DND-41 (cell line): ENCODE measurements at regions not wholly inside any gene's neighbourhood (a gene's known extent, or its start where the extent isn't known, plus 50 kb on each side); places are given as distances from the start of the nearest gene placed in this dataset.

Experiments used
- CTCF ChIP-seq: IDR thresholded peaks from 2 replicates; pipeline ENCODE4 v1.5.1; 2012; ENCODE audit warnings: borderline replicate concordance, low read length, moderate library complexity, mild to moderate bottlenecking; ENCODE audit not compliant: poor library complexity, severe bottlenecking; ENCODE audit errors: extremely low read depth
- EZH2 ChIP-seq: IDR thresholded peaks from 3 replicates; pipeline ENCODE4 v1.6.1; 2012; ENCODE audit warnings: borderline replicate concordance, low read depth, mild to moderate bottlenecking, moderate library complexity, low read length, inconsistent platforms; ENCODE audit not compliant: severe bottlenecking

- no peak for TF ChIP-seq CTCF
- no peak for TF ChIP-seq EZH2
Observed at GRCh38 chr11:110984693-110985092, 260.8 kb upstream of the POU2AF2 start.
